ENCODE measurements at regions not wholly inside any gene's neighbourhood (a gene's known extent, or its start where the extent isn't known, plus 50 kb on each side); places are given as distances from the start of the nearest gene placed in this dataset.

DNA sequence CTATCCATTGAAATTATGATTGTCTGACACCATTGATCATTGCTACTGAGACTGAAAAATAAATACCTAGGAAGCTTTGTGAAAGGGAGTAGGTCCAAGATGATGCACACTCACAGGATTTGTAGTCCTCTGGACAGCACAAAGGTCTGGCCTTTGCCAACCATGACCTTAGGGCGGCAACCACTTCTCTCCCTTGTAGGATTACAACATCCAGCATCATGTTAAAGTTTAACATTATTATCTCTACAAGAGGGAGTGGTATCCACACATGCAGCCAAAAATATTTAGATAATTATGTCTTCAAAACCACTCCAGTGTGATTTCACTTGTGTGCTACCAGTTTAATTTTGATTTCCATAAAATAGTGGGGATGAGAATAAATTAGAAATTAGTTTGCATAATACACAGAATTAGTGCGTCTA, 51.1 kb upstream of the NHSL1 start:
- no peak for DNase-seq (ENCODE audit: low spot score)

DNA sequence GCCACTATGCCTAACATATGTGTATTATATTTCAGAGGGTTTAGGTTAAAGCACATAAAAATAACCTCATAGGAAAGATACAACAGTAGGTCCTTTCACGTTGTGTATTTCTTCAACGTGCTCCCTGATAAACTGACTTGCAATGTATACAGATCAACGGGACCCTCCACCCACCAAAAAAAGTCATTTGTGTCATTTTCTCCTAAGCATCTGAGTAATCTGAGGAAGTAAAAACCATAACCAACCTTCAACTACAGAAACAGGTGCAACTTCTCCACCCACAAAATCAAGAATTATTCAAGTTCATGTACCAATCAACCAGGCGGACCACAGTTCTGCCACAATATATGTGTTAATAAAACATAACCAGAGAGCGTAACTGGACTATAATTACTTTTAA, 54.9 kb upstream of the NHSL1 start:
- DNase-seq (ENCODE audit: low spot score) = no peak

DNA sequence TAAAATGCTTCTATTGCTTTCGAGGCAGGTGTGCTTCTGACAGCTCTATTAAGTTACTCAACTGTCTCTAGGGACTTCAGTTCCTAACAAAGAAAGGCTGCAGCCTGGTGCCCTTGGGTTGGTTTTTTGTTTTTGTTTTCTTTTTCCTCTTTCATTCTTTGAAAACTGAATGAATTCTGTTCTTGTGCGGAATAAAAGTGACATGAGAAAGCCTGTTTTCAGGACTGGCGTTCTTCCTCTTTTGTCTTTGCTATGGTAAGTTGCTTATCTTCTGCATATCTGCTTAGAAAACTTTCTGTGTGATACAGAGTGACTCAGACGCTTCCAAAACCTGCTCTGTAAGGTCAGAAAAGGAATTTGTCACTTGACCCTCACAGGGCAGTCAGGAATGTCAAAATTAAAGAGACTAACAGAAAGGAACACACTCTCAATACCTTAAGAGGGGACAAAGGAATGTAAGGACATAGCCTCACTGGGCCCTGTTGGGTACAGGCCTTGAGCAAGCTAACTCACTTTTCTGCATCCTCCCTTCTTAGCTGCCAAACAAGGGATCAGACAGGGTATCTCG, 56.2 kb upstream of the NHSL1 start:
- DNase-seq (ENCODE audit: low spot score) = no peak

DNA sequence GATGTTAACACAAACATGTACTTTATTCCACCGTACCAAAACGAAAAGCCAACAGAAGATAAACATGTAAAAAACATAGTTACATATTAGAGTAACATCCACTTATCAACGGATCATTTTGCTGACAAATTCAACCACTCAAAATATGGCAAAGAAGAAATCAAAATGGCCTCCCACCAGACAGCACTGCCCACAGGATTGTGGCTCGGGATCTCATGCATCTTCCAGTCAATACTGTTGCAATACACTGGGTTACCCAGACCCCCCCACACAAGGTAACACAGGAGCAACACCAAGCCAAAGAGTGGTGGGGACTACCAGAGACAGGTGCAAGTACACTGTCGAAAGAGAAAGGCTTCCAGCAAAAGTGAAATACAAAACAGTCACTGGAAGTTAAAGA, 57.9 kb upstream of the NHSL1 start:
- no peak for DNase-seq (ENCODE audit: low spot score)

DNA sequence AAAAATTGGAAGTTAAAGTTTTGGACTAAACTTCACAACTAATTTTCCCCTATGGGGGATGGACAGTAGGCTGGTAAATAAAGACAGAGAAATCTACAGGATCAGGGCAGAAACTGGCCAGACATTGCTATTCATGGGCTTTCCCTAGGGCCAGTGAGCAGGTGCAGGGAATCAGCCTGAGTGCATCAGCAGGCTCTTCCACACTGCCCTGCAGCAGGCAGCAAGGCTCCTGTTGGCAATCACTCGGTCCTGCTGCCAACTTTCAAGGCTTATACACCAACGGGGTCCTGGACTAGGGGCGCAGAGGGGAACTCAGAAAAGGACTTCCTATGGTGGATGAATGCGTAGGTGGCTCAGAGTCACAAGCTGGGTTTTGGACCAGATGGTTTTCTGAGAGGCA, 59.8 kb upstream of the NHSL1 start:
- no peak for DNase-seq (ENCODE audit: low spot score)

DNA sequence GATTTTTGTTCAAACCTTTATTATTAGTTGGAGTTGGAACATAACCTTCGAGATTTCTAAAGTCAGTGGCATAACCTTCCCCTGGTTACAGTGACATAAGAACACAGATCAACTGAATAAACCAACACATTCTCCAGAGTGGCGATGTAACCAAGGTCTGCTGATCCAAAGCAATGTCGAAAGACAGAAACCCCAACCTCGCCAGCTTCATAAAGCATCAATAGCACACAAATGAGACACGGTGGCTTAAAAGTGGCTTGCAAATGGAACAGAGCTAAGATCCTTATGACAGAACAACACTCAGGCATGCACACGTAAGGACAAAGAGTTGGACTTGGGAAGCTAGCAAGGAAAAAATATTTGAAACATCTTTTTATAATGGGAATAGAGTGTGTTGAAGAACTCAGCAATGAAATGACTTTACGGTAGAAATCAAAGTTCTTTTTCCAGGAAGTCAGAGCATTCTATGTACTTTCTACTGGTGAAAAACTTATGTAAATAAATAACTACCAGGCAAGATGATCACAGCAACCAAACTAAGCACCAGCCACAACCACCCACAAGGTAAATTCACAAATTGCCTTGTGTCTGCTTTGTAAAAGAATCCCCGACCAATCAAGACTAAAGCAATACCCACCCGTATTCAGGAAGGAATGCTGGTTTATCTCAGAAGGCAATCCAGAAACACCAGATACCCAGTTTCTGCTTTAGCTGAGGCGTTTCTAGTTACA, 61.0 kb upstream of the NHSL1 start:
- DNase-seq (ENCODE audit: low spot score) = no peak

DNA sequence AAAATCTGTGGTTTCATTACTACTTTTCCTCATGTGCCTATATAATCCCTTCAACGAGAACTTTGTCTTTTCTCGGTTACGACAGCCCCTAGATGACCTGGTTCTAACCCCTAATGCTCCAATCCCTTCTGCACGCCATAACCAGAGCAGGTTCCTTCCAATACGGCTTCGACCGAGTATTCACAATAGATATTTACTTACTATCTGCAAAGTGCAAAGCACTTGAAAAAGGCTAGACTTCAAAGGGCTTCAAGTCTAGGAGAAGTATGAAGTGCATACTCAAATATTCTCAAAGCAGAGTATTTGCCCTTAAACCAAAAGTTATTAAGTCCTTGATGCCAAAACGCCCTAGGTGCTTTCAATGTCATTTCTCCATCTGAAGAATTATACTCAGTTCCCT, 63.4 kb upstream of the NHSL1 start:
- DNase-seq (ENCODE audit: low spot score) = no peak

DNA sequence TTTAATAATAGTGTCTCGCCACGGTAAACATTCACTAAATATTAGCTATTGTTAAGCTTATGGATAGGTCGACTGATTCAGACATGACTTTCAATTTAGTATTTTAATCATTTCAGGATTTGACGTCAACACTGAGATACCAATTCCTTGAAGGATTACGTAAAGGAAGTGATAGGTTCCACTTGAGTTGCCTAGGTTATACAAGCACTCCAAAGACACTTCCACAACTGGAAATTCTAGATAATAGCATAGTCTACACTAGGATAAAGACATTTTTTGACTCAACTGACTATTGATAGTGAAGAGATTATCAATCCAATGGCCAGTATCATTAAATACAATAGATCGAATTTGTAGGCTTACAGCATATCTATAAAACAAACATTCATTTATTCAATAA, 63.9 kb upstream of the NHSL1 start:
- DNase-seq (ENCODE audit: low spot score) = no peak

DNA sequence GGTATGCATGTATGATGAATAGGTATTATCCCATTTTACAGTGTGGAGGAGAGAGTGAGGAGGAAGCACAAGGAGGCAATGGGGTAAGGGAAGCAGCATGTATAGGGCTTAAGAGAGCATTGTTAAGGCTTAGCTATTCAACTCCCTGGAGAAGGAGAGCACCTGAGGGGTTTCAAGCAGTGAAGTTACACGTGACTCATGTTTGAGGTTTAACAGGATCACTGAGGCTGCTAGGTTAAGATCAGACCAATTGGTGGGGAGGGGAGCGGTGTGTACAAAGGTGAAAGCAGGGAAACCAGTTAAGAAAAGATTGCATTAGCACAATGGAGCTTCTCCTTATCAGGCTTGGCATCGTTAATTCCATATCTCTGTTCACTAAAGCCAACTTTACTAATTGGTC, 64.4 kb upstream of the NHSL1 start:
- no peak for DNase-seq (ENCODE audit: low spot score)

DNA sequence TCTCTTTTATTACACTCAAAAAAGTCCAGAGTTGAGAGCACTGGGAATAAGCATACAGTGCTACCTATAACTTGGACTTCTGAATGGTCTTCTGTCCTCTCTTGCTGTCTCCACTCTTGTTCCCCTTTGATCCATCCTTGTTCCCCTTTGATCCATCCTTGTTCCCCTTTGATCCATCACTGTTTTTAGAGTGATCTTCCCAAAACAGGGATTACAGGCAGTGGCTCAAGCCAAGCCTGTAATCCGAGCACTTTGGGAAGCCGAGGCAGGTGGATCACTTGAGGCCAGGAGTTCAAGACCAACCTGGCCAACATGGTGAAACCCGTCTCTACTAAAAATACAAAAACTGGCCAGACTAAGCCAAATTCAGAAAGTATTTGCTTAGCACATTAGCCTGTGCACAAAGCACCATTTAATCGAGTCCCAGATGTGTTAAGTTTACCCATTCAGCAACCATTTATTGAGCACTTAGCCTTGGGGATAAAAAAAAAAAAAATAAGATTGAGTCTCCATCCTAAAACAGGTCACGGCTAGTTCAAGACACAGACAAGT, 65.0 kb upstream of the NHSL1 start:
- no peak for DNase-seq (ENCODE audit: low spot score)

DNA sequence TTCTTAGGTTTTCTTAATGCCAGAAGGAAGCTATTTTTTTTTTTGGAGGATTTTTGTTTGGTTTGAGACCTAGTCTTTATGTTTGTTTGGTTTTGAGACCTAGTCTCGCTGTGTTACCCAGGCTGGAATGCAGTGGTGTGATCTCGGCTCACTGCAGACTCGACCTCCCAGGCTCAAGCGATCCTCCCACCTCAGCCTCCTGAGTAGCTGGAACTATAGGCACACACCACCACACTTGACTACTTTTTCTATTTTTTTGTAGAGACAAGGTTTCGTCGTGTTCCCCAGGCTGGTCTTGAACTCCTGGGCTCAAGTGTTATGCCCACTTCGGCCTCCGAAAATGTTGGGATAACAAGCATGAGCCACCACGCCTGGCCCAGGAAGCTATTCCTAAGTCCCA, 67.8 kb upstream of the NHSL1 start:
- DNase-seq (ENCODE audit: low spot score) = no peak

DNA sequence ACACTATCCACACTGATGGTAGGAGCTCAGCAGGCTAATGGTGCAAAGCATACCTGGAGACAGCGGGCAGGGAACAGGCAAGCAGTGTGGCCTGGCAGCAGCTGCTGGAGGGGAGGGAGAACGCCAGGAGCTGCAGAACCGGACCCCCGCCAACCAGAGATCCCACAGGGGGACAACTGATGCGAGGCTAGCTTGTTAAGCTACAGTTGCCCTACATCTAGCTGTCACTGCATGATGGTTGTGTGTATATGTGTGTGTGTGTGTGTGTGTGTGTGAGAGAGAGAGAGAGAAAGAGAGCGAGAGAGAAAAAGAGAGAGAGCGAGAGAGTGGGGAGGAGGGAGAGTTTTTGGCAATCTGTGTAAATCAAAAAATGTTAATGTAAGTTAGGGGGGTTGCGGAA, 69.7 kb upstream of the NHSL1 start:
- no peak for DNase-seq (ENCODE audit: low spot score)

DNA sequence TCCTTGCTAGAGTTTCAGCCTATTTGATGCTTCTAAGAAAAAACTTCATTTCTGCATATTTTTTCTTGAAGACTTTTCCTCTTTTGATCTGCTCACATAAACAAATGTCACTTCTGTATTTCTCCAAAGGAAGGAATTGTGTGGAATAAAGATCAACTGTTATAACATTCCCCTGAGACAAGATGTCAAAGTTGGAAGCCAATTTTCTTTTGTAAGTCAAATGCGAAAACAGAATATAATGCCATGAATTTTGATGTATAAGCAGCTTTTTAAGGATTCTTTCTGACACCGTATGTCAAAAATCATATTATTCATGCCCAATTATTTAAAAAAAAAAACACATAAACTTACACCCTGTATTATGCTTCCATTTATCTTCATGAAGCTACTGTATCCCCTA, 70.3 kb upstream of the NHSL1 start:
- no peak for DNase-seq (ENCODE audit: low spot score)

DNA sequence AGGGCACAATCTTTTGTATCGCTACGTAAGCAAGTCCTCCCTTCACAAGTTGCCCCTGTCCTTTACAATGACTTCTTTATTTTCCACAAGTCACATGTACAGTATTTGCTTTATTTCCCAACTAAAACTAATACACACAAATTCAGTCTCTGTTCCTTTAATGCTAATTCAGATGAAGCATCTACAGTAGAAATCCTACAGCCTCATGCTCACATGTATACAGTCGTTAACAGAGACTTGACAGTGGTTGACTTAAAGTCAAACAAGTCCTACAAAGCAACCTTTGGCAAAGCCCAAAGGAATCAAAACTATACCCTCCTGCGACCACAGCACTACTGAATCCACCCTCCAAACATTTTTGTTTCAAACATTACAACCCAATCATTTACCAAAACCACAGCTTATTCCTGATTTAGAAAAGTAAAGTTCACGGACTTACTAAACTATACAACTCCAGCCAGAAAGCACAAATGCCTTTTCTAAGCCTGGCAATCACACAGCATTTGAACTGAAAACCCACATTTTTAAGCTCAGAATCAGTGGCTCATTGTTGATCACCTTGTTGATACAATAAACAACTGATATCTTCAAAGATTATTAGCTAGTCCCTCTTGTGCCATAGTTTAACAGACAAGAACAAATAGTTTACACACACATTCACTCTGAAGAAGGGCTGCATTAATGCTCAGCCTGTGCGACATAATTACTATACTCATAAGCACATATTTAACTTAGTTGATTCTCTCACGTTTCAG, 70.9 kb upstream of the NHSL1 start:
- DNase-seq (ENCODE audit: low spot score) = no peak

DNA sequence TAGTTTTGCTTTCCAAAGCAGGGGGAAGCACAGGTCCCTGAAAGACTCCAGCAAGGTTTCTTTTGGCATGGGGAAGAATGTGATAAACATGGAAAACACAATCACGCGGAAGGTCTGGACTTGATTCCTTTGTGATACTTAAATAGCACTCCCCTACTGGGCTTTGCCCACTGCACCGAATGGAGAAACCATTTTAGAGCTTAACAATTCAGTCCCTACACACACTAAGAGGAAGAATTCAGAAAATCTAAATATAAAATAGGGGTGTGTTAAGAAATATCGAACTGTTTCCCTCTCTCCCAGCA, 71.4 kb upstream of the NHSL1 start:
- DNase-seq (ENCODE audit: low spot score) = no peak

DNA sequence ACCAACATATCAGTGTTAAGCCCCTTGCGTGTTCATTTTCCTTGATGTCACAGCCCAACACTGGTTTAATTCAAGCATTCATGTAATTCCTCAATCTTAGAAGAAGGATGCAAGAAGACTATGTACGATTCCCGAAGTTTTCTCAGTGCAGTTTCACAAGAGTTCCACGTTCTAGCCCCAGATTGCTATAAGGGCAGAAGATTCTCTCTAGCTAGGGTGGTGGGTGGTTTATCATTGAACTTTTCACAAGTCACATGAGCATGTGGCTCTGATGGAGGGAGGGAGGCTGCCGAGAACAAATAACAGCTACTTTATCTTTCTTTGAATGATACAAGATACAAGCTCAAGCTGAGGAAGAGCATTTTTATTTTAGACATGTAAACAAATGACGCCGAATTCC, 71.9 kb upstream of the NHSL1 start:
- DNase-seq (ENCODE audit: low spot score) = no peak

DNA sequence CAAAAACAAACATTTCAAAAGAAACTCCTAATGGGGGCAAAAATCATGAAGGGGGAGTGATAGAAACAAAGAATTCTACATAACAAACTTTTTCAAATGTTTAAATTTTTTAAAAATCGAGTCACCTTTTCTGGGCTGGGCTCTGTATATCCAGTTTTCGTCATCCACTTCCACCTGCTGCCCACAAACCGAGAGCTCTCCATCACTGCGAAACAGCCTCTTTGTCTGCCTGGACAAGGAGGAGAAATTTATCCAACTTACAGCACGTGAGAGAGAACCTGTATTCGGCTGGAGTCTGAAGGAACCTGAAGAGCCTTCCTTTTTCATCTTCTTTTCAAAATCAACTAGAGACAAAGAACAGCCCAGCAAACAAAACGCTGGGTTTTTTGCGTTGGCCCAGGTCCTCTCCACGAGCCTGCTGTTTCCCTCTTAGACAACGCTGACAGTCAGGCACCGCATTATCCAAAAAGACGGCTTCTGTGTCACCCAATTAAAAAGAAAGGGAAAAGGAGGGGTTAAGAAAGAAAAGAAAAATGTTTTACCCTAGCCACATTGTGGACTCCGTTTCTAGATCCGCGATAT, 72.4 kb upstream of the NHSL1 start:
- DNase-seq (ENCODE audit: low spot score) = no peak

DNA sequence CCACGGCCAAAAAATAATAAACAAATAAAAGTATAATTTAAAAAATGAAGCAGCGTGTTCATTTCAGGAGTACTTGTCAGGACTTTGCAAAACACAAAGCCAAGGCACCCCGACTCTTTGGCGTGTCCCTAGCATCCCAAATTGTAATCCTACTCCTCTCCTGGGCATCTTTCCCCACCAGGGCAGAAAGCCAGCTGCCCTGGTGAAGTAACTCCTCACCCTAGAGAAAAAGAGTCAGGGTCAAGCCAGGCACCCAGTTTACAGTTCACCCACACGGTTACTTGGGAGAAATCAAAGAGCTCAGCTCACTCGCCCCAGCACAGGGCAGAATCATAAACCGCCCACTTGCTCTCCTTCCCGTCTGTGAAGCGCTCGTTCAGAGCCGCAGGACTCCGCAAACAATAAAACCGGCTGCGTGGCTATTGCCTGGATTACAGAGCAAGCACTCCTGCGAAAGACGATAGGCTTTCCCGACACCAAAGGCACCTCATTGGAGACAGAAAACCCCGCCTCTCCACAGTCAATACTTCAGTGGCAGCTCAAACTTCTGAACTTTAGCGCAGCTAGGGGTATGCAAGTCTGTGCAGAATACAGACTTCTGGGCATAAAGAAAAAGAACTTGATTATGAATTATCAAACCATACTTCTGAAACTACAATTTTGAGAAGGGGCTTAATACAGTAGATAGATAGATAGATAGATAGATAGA, 73.0 kb upstream of the NHSL1 start:
- DNase-seq (ENCODE audit: low spot score) = no peak

DNA sequence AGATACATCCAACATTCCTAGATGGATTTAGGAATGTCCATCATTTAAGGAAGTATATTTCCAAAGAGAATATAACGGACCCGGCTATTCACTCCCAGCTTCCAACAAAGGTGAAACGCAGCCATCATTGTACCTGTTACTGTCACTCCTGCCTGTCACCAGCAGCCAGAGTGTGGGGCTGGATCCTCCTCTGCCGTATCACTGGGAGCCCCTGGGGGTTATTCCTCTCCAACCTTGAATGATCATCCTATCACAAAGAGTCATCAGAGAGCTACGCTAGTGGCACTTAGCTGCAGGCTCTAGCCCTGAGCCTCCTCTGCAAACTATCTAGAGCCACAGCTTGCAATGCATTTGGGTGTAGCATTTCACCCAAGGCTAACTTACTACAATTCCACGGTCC, 73.6 kb upstream of the NHSL1 start:
- no peak for DNase-seq (ENCODE audit: low spot score)

DNA sequence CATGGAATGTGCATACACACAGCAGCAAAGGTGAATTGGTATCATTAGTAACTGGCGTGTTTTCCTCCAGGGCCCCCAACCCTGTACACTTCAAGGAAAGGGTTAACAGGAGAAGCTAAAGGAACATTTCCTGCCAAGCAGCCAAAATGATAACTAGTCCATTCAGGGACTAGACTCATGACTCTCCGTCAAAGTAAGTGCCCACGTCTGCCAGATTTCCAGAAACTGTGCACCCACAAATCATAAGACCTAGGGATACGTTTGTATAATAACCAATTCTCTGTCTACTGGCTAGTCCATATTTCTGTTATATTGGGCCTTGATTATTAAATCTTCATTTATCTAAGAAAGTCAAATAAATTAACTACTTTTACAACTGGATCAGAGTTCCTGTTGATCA, 76.0 kb upstream of the NHSL1 start:
- no peak for DNase-seq (ENCODE audit: low spot score)

DNA sequence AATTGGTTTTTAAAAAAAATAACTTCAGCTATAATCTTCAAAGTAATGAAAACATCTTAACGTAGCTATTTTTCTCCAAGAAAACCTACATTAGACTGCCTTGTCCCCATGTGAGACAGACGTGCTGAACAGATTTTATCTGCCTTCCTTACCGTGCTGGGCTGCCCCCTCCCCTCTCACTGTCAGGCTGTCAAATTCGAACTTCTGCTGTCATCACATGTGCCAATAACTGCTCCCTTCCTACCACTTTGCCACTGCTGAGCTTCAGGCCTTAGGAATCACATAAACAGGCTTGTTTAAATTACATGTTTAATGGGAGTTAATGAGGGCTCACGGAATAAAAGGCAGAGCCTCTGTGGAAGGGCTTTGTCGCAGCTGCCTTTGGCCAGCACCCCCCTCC, 77.0 kb upstream of the NHSL1 start:
- no peak for DNase-seq (ENCODE audit: low spot score)

DNA sequence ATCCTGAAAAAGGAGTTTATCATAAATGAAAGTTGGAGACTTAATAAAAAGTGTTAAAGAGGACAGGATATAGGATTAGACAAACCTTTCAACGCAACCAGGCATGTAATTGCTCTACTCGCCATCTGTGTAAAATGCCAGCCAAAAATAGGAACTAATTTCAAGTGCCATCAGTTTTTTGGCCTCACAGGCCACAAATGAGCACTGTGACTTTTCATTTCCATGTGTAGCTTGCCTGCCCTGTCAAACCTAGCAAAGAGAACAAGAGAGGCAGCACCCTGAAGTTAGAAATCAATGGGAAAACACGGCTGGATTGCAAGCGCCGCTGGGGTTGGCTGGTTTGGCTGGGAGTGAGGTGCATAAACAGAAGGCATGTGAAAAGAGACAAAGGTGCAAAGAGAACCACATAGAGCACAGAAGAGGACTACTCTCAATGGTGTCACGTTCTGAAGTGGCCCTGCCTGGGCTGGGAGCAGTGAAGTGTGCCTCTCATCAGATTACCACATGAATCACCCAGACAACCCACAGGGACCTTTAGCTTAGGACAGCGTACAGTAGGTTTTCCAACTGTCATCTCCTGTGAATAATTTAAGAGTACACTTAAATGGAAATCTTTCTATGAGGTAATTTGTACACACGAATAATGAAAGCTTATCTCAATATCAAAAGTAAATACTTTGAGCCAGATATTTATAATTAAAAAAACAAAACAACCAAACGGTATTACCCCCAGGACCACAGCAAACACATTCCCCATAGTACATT, 78.0 kb upstream of the NHSL1 start:
- no peak for DNase-seq (ENCODE audit: low spot score)

Measured in pons (tissue), 1 donor.